Mammary epithelial cell (primary cell): ENCODE measurements at regions not wholly inside any gene's neighbourhood (a gene's known extent, or its start where the extent isn't known, plus 50 kb on each side); places are given as distances from the start of the nearest gene placed in this dataset.

Source experiments
- CTCF ChIP-seq, 2 donors: IDR thresholded peaks in 1 of 2; conservative IDR thresholded peaks in 1 of 2; 2 replicates each; pipeline ENCODE4 v1.5.1; 2011 to 2012; ENCODE audit warnings: inconsistent platforms in 2 of 2, low read length in 2 of 2, mild to moderate bottlenecking in 2 of 2, control low read depth in 1 of 2, low read depth in 1 of 2; ENCODE audit not compliant: insufficient read depth in 1 of 2; ENCODE audit errors: extremely low read depth in 1 of 2
- EZH2 ChIP-seq: IDR thresholded peaks from 2 replicates; pipeline ENCODE4 v1.6.1; 2012; ENCODE audit warnings: low read length, inconsistent platforms, borderline replicate concordance

GRCh38 chr15:25094519-25094918, 139.7 kb downstream of the SNRPN start:
- TF ChIP-seq CTCF (conservative IDR thresholded peaks at IDR 0.05 in 1 of 2, IDR thresholded peaks at IDR 0.05 in 1 of 2; ENCODE audit: extremely low read depth in 1 of 2, insufficient read depth in 1 of 2, low read depth in 1 of 2, low read length in 2 of 2) (no peak), EZH2 (no peak)
